KMS-11 (cell line): ENCODE measurements at regions not wholly inside any gene's neighbourhood (a gene's known extent, or its start where the extent isn't known, plus 50 kb on each side); places are given as distances from the start of the nearest gene placed in this dataset.

ENCODE experiments used
- H2AFZ ChIP-seq: fragments of 200-600 bp; sonication (generic); 2 replicates; pipeline ENCODE4 v1.6.1; 2016; ENCODE audit warnings: antibody characterized with exemption, mixed run types, low read depth
- H3K27ac ChIP-seq: fragments of 200-600 bp; sonication (generic); 2 replicates; pipeline ENCODE4 v1.6.1; 2016; ENCODE audit warnings: mild to moderate bottlenecking, mixed run types
- H3K27me3 ChIP-seq: fragments of 200-600 bp; sonication (generic); 2 replicates; pipeline ENCODE4 v1.6.1; 2017; ENCODE audit warnings: mild to moderate bottlenecking, low read depth, mixed run types, moderate library complexity; ENCODE audit not compliant: insufficient read depth
- H3K36me3 ChIP-seq: fragments of 200-600 bp; sonication (generic); 2 replicates; pipeline ENCODE4 v1.6.1; 2017; ENCODE audit warnings: mild to moderate bottlenecking, mixed run types; ENCODE audit not compliant: insufficient read depth
- H3K4me1 ChIP-seq: fragments of 200-600 bp; sonication (generic); 2 replicates; pipeline ENCODE4 v1.6.1; 2016; ENCODE audit warnings: mild to moderate bottlenecking, low read depth, mixed run types; ENCODE audit not compliant: poor library complexity, severe bottlenecking
- H3K4me2 ChIP-seq: fragments of 200-600 bp; sonication (generic); 2 replicates; pipeline ENCODE4 v1.7.0; 2016; ENCODE audit warnings: mild to moderate bottlenecking, mixed run types
- H3K4me3 ChIP-seq: fragments of 200-600 bp; sonication (generic); IDR thresholded peaks from 2 replicates; pipeline ENCODE4 v1.6.1; 2017; ENCODE audit warnings: low read depth, low read length, mixed read lengths; ENCODE audit not compliant: insufficient read depth
- H3K79me2 ChIP-seq: fragments of 200-600 bp; sonication (generic); 2 replicates; pipeline ENCODE4 v1.6.1; 2016; ENCODE audit warnings: low read depth, mixed run types; ENCODE audit not compliant: insufficient read depth
- H3K9ac ChIP-seq: fragments of 200-600 bp; sonication (generic); 2 replicates; pipeline ENCODE4 v1.6.1; 2016; ENCODE audit warnings: mild to moderate bottlenecking, mixed run types
- H4K20me1 ChIP-seq: fragments of 200-600 bp; sonication (generic); 2 replicates; pipeline ENCODE4 v1.6.1; 2016; ENCODE audit warnings: mild to moderate bottlenecking, mixed run types; ENCODE audit not compliant: insufficient read depth
- CTCF ChIP-seq: fragments of 200-600 bp; sonication (generic); conservative IDR thresholded peaks from 2 replicates; pipeline ENCODE4 v1.6.1; 2017; ENCODE audit warnings: low read depth, mild to moderate bottlenecking, antibody characterized with exemption, low read length, moderate library complexity, mixed read lengths

GRCh38 chr4:32136081-32136787 lies 1416.1 kb downstream of the PCDH7 start:
- H3K4me1 ChIP-seq, result peaks cover 14% of the 10 kb centered on the region
- H3K27me3 ChIP-seq, result no peaks in the 10 kb centered on the region
- H4K20me1 ChIP-seq, result no peaks in the 10 kb centered on the region
- H3K79me2 ChIP-seq, result no peaks in the 10 kb centered on the region
- H3K4me3 ChIP-seq, result no peak overlapping the region
- H3K27ac ChIP-seq, result no peak overlapping the region
- no peak overlapping the region for H3K4me2 ChIP-seq
- no peak overlapping the region for H3K9ac ChIP-seq
- TF ChIP-seq CTCF, result no peak
- H3K36me3 ChIP-seq, result no peaks in the 10 kb centered on the region
- no peak overlapping the region for H2AFZ ChIP-seq

GRCh38 chr4:32140636-32141035 lies 1420.5 kb downstream of the PCDH7 start:
- H3K9ac ChIP-seq, result no peak overlapping the region
- no peak for TF ChIP-seq CTCF
- no peaks in the 10 kb centered on the region for H3K79me2 ChIP-seq
- no peaks in the 10 kb centered on the region for H3K27me3 ChIP-seq
- no peak overlapping the region; the same call in 1 of the 2 replicates for H3K27ac ChIP-seq
- no peak overlapping the region for H3K4me3 ChIP-seq
- H3K36me3 ChIP-seq, result no peaks in the 10 kb centered on the region
- H4K20me1 ChIP-seq, result no peaks in the 10 kb centered on the region
- peak overlapping the region; percentile 54 for H2AFZ ChIP-seq
- peak overlapping the region; percentile 60 for H3K4me2 ChIP-seq
- H3K4me1 ChIP-seq, result peaks cover 19% of the 10 kb centered on the region

GRCh38 chr4:32142075-32142474 lies 1421.9 kb downstream of the PCDH7 start:
- no peak overlapping the region for H3K9ac ChIP-seq
- H3K4me1 ChIP-seq, result peaks cover 21% of the 10 kb centered on the region
- no peaks in the 10 kb centered on the region for H3K79me2 ChIP-seq
- no peak for TF ChIP-seq CTCF
- H3K36me3 ChIP-seq, result no peaks in the 10 kb centered on the region
- no peaks in the 10 kb centered on the region for H4K20me1 ChIP-seq
- H2AFZ ChIP-seq, result no peak overlapping the region
- H3K27me3 ChIP-seq, result no peaks in the 10 kb centered on the region
- no peak overlapping the region for H3K4me3 ChIP-seq
- H3K27ac ChIP-seq, result no peak overlapping the region
- H3K4me2 ChIP-seq, result no peak overlapping the region

- Histone ChIP-seq H2AFZ (no peak overlapping the region), H4K20me1 (no peaks in the 10 kb centered on the region), H3K27me3 (no peaks in the 10 kb centered on the region), H3K4me2 (no peak overlapping the region), H3K9ac (no peak overlapping the region), H3K36me3 (no peaks in the 10 kb centered on the region), H3K27ac (no peak overlapping the region), H3K4me1 (peaks cover 25% of the 10 kb centered on the region), H3K79me2 (no peaks in the 10 kb centered on the region), H3K4me3 (no peak overlapping the region)
- TF ChIP-seq CTCF, result no peak
Observed at GRCh38 chr4:32145987-32146386, 1425.8 kb downstream of the PCDH7 start.
